Colonic mucosa (tissue), 4 donors: ENCODE measurements at regions not wholly inside any gene's neighbourhood (a gene's known extent, or its start where the extent isn't known, plus 50 kb on each side); places are given as distances from the start of the nearest gene placed in this dataset.
"Not testable (repeated sequence)": the region's sequence is repeated elsewhere in the genome, so short reads cannot be mapped to it uniquely, and the experiment has no call there.

Experiments
- DNase-seq: peaks from one replicate; pipeline ENCODE4 v3.0.0-alpha.2; 2020
- H3K27ac ChIP-seq: fragments of 200-600 bp; one replicate; pipeline ENCODE4 v1.8.0; 2021
- H3K27me3 ChIP-seq: fragments of 200-600 bp; one replicate; pipeline ENCODE4 v1.8.0; 2021
- H3K36me3 ChIP-seq: fragments of 200-600 bp; one replicate; pipeline ENCODE4 v1.8.0; 2021
- H3K4me1 ChIP-seq: fragments of 200-600 bp; one replicate; pipeline ENCODE4 v1.8.0; 2021; ENCODE audit warnings: mild to moderate bottlenecking
- H3K4me3 ChIP-seq: fragments of 200-600 bp; one replicate; pipeline ENCODE4 v1.8.0; 2021
- H3K9ac ChIP-seq, 2 donors: one replicate each; pipeline ENCODE4 v1.7.0; 2013; ENCODE audit warnings: control low read depth in 2 of 2, low read depth in 2 of 2, low read length in 2 of 2
- H3K9me3 ChIP-seq: fragments of 200-600 bp; one replicate; pipeline ENCODE4 v1.8.0; 2021
- CTCF ChIP-seq: fragments of 200-600 bp; IDR thresholded peaks from one replicate; pipeline ENCODE4 v1.8.0; 2022; ENCODE audit warnings: antibody characterized with exemption, mild to moderate bottlenecking
- intact Hi-C: fragments of 100-400 bp; cut with DNase I; formaldehyde crosslinking; loops from one replicate; pipeline ENCODE4 v1.14.1; 2022
- donor health status: healthy.
- donor health status: DM: no; HTN: no; CAD: no.
- donor health status: DM: no; HTN: no; CAD: no.

- intact Hi-C loops, result no loop called here
- no peak overlapping the region for H3K4me3 ChIP-seq
Measured at GRCh38 chr3:5898106-5898505, 710.6 kb downstream of the EDEM1 start.

GRCh38 chr3:5899014-5899761 is 711.7 kb downstream of the EDEM1 start:
- intact Hi-C loops, result no loop called here
- TF ChIP-seq CTCF, result no peak
- H3K4me1 ChIP-seq, result no peaks in the 10 kb centered on the region

More at GRCh38 chr3:5898106-5898505, 710.6 kb downstream of the EDEM1 start:
- no peaks in the 10 kb centered on the region for H3K4me1 ChIP-seq
- H3K27ac ChIP-seq, result no peak overlapping the region
- no peaks in the 10 kb centered on the region for H3K9me3 ChIP-seq
- no peak for TF ChIP-seq CTCF
- H3K36me3 ChIP-seq, result no peaks in the 10 kb centered on the region
- DNase-seq, result no peak
- H3K27me3 ChIP-seq, result no peaks in the 10 kb centered on the region
- no peak overlapping the region for H3K9ac ChIP-seq

GRCh38 chr3:5917932-5918331 is 730.4 kb downstream of the EDEM1 start:
- Histone ChIP-seq H3K4me3 (no peak overlapping the region), H3K27ac (no peak overlapping the region), H3K27me3 (no peaks in the 10 kb centered on the region), H3K9me3 (no peaks in the 10 kb centered on the region), H3K9ac (no peak overlapping the region), H3K36me3 (no peaks in the 10 kb centered on the region), H3K4me1 (no peaks in the 10 kb centered on the region)
- intact Hi-C loops, result no loop called here
- no peak for TF ChIP-seq CTCF
- no peak for DNase-seq

More at GRCh38 chr3:5899014-5899761, 711.7 kb downstream of the EDEM1 start:
- Histone ChIP-seq H3K4me3 (no peak overlapping the region), H3K27me3 (no peaks in the 10 kb centered on the region), H3K27ac (no peak overlapping the region), H3K36me3 (no peaks in the 10 kb centered on the region), H3K9ac (no peak overlapping the region), H3K9me3 (no peaks in the 10 kb centered on the region)
- DNase-seq, result no peak

GRCh38 chr3:5918626-5919025 is 731.1 kb downstream of the EDEM1 start:
- Histone ChIP-seq H3K9ac (no peak overlapping the region), H3K27ac (no peak overlapping the region), H3K9me3 (no peaks in the 10 kb centered on the region), H3K27me3 (no peaks in the 10 kb centered on the region), H3K36me3 (no peaks in the 10 kb centered on the region), H3K4me3 (no peak overlapping the region), H3K4me1 (no peaks in the 10 kb centered on the region)
- TF ChIP-seq CTCF, result no peak
- DNase-seq, result no peak
- intact Hi-C loops, result no loop called here

GRCh38 chr3:5929027-5929426 is 741.5 kb downstream of the EDEM1 start:
- H3K27me3 ChIP-seq, result no peaks in the 10 kb centered on the region
- no peaks in the 10 kb centered on the region for H3K36me3 ChIP-seq
- no peak overlapping the region for H3K9ac ChIP-seq
- H3K9me3 ChIP-seq, result no peaks in the 10 kb centered on the region
- no peak overlapping the region for H3K27ac ChIP-seq
- no peak for DNase-seq
- intact Hi-C loops, result no loop called here
- H3K4me3 ChIP-seq, result no peak overlapping the region
- TF ChIP-seq CTCF, result no peak
- no peaks in the 10 kb centered on the region for H3K4me1 ChIP-seq

- H3K27ac ChIP-seq, H3K4me3 ChIP-seq, H3K36me3 ChIP-seq, H3K9ac ChIP-seq, intact Hi-C loops, H3K27me3 ChIP-seq, DNase-seq, H3K4me1 ChIP-seq, H3K9me3 ChIP-seq: not testable (repeated sequence)
Measured at GRCh38 chr3:5944061-5944460, 756.6 kb downstream of the EDEM1 start.
